ENCODE measurements at regions not wholly inside any gene's neighbourhood (a gene's known extent, or its start where the extent isn't known, plus 50 kb on each side); places are given as distances from the start of the nearest gene placed in this dataset.
"Not testable (repeated sequence)": the region's sequence is repeated elsewhere in the genome, so short reads cannot be mapped to it uniquely, and the experiment has no call there.

GRCh38 chr7:8343556-8343955 is 81.6 kb upstream of the ICA1 start:
- Mint-ChIP-seq H3K27me3 (ENCODE audit: insufficient read depth, unreplicated experiment) (peaks cover 15% of the 10 kb centered on the region), H3K27ac (ENCODE audit: low read depth, unreplicated experiment) (no peak overlapping the region), H3K36me3 (ENCODE audit: insufficient read depth, unreplicated experiment) (no peaks in the 10 kb centered on the region), H3K9me3 (ENCODE audit: unreplicated experiment) (no peaks in the 10 kb centered on the region), H3K4me1 (ENCODE audit: insufficient read depth, unreplicated experiment) (no peaks in the 10 kb centered on the region), H3K4me3 (ENCODE audit: unreplicated experiment) (no peak overlapping the region)
- CTCF ChIA-PET, result interaction anchor here (0.6 kb wide), 1 partner anchor 276 kb away, joined by 3 read pairs; no protein-coding TSS in a partner anchor
- POLR2A ChIA-PET, result no interaction called here
- TF ChIP-seq, protein P1, sequence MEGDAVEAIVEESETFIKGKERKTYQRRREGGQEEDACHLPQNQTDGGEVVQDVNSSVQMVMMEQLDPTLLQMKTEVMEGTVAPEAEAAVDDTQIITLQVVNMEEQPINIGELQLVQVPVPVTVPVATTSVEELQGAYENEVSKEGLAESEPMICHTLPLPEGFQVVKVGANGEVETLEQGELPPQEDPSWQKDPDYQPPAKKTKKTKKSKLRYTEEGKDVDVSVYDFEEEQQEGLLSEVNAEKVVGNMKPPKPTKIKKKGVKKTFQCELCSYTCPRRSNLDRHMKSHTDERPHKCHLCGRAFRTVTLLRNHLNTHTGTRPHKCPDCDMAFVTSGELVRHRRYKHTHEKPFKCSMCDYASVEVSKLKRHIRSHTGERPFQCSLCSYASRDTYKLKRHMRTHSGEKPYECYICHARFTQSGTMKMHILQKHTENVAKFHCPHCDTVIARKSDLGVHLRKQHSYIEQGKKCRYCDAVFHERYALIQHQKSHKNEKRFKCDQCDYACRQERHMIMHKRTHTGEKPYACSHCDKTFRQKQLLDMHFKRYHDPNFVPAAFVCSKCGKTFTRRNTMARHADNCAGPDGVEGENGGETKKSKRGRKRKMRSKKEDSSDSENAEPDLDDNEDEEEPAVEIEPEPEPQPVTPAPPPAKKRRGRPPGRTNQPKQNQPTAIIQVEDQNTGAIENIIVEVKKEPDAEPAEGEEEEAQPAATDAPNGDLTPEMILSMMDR (IDR thresholded peaks at IDR 0.05; ENCODE audit: unreplicated experiment), result no peak
- BruUV-seq (replicated peaks), result no TSS peak
- intact Hi-C loops (cut with micrococcal nuclease), result no loop called here
- DNase-seq (ENCODE audit: unreplicated experiment), result no peak

- intact Hi-C loops (cut with micrococcal nuclease); H3K27ac Mint-ChIP-seq (ENCODE audit: low read depth, unreplicated experiment); H3K4me1 Mint-ChIP-seq (ENCODE audit: insufficient read depth, unreplicated experiment); DNase-seq (ENCODE audit: unreplicated experiment); BruUV-seq (replicated peaks); H3K27me3 Mint-ChIP-seq (ENCODE audit: insufficient read depth, unreplicated experiment); H3K9me3 Mint-ChIP-seq (ENCODE audit: unreplicated experiment); H3K36me3 Mint-ChIP-seq (ENCODE audit: insufficient read depth, unreplicated experiment); H3K4me3 Mint-ChIP-seq (ENCODE audit: unreplicated experiment); CTCF ChIA-PET: not testable (repeated sequence)
- POLR2A ChIA-PET, result interaction anchor here (0.7 kb wide), 1 partner anchor 1686 kb away, joined by 3 read pairs; no protein-coding TSS in a partner anchor
These were observed 85.4 kb upstream of the ICA1 start for GRCh38 chr7:8347395-8347794.

DNA sequence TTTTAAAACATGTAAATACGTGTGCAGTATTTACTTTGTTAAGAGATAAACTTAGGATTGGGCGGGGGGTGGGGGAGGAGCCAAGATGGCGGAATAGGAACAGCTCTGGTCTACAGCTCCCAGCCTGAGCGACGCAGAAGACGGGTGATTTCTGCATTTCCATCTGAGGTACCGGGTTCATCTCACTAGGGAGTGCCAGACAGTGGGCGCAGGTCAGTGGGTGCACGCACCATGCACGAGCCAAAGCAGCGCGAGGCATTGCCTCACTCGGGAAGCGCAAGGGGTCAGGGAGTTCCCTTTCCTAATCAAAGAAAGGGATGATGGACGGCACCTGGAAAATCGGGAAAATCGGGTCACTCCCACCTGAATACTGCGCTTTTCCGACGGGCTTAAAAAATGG is 81.8 kb upstream of the NXPH1 start:
- H3K27ac Mint-ChIP-seq (ENCODE audit: low read depth, unreplicated experiment); CTCF ChIA-PET; POLR2A ChIA-PET; H3K4me3 Mint-ChIP-seq (ENCODE audit: unreplicated experiment); intact Hi-C loops (cut with micrococcal nuclease); BruUV-seq (replicated peaks); H3K27me3 Mint-ChIP-seq (ENCODE audit: insufficient read depth, unreplicated experiment); DNase-seq (ENCODE audit: unreplicated experiment); H3K9me3 Mint-ChIP-seq (ENCODE audit: unreplicated experiment); H3K36me3 Mint-ChIP-seq (ENCODE audit: insufficient read depth, unreplicated experiment); H3K4me1 Mint-ChIP-seq (ENCODE audit: insufficient read depth, unreplicated experiment): not testable (repeated sequence)

DNA sequence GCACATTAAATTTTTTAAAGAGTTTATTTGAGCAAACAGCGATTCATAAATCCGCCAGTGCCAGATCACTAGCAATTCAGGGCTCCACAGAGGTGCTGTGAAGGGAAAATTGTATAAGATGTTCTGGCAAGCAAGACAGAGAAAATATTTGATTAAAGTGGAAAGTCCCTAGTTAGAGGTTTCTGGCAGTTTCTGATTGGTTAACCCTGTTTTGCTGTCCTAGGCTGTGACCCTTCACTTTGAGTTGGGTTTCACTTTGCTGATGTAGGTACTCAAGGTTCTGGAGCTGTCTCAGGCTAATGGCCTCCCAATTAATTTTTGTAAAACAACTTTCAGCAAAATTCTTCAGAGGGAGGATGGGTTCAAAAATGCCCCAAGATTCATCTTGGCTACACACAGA is 79.4 kb upstream of the NXPH1 start:
- ChIA-PET POLR2A (interaction anchor here (0.7 kb wide), 1 partner anchor 128 kb away, joined by 4 read pairs; no protein-coding TSS in a partner anchor), CTCF (interaction anchor here (0.9 to 1.5 kb wide), 2 partner anchors 9 to 33 kb away, joined by 3 to 7 read pairs; no protein-coding TSS in a partner anchor)
- no peak for DNase-seq (ENCODE audit: unreplicated experiment)
- intact Hi-C loops (cut with micrococcal nuclease), result no loop called here
- H3K9me3 Mint-ChIP-seq (ENCODE audit: unreplicated experiment), result no peaks in the 10 kb centered on the region
- no peaks in the 10 kb centered on the region for H3K4me1 Mint-ChIP-seq (ENCODE audit: insufficient read depth, unreplicated experiment)
- H3K36me3 Mint-ChIP-seq (ENCODE audit: insufficient read depth, unreplicated experiment), result no peaks in the 10 kb centered on the region
- H3K27me3 Mint-ChIP-seq (ENCODE audit: insufficient read depth, unreplicated experiment), result peaks cover 13% of the 10 kb centered on the region
- no TSS peak for BruUV-seq (replicated peaks)
- TF ChIP-seq, protein P1 (IDR thresholded peaks at IDR 0.05; ENCODE audit: unreplicated experiment), result no peak
- H3K4me3 Mint-ChIP-seq (ENCODE audit: unreplicated experiment), result no peak overlapping the region
- no peak overlapping the region for H3K27ac Mint-ChIP-seq (ENCODE audit: low read depth, unreplicated experiment)

GRCh38 chr7:8354503-8354902 is 78.9 kb upstream of the NXPH1 start:
- Mint-ChIP-seq H3K9me3 (ENCODE audit: unreplicated experiment) (no peaks in the 10 kb centered on the region), H3K4me3 (ENCODE audit: unreplicated experiment) (no peak overlapping the region), H3K27me3 (ENCODE audit: insufficient read depth, unreplicated experiment) (peaks cover 13% of the 10 kb centered on the region), H3K4me1 (ENCODE audit: insufficient read depth, unreplicated experiment) (no peaks in the 10 kb centered on the region), H3K36me3 (ENCODE audit: insufficient read depth, unreplicated experiment) (no peaks in the 10 kb centered on the region), H3K27ac (ENCODE audit: low read depth, unreplicated experiment) (no peak overlapping the region)
- no peak for DNase-seq (ENCODE audit: unreplicated experiment)
- TF ChIP-seq, protein P1 (IDR thresholded peaks at IDR 0.05; ENCODE audit: unreplicated experiment), result no peak
- ChIA-PET CTCF (interaction anchor here (0.6 to 1.5 kb wide), 4 partner anchors 9 to 97 kb away, joined by 3 to 7 read pairs (median 3); no protein-coding TSS in a partner anchor), POLR2A (interaction anchor here (0.7 kb wide), 1 partner anchor 128 kb away, joined by 4 read pairs; no protein-coding TSS in a partner anchor)
- no TSS peak for BruUV-seq (replicated peaks)
- intact Hi-C loops (cut with micrococcal nuclease), result no loop called here
